GM23248 (cell line): ENCODE measurements at regions not wholly inside any gene's neighbourhood (a gene's known extent, or its start where the extent isn't known, plus 50 kb on each side); places are given as distances from the start of the nearest gene placed in this dataset.

Experiments
- EZH2 ChIP-seq: fragments of 200-600 bp; sonication (generic); IDR thresholded peaks from 2 replicates; pipeline ENCODE4 v1.6.1; 2018; ENCODE audit warnings: antibody characterized with exemption, mild to moderate bottlenecking; ENCODE audit not compliant: insufficient read depth, poor library complexity, severe bottlenecking
- EZH2phosphoT487 ChIP-seq: fragments of 200-600 bp; sonication (generic); IDR thresholded peaks from 2 replicates; pipeline ENCODE4 v1.6.1; 2018; ENCODE audit warnings: antibody characterized with exemption, moderate library complexity, mild to moderate bottlenecking, low read depth; ENCODE audit not compliant: insufficient read depth

GRCh38 chr13:88417801-88418200, 746.6 kb downstream of the SLITRK5 start:
- TF ChIP-seq EZH2phosphoT487 = no peak
- no peak for TF ChIP-seq EZH2
